ENCODE measurements at regions not wholly inside any gene's neighbourhood (a gene's known extent, or its start where the extent isn't known, plus 50 kb on each side); places are given as distances from the start of the nearest gene placed in this dataset.
"Not testable (repeated sequence)": the region's sequence is repeated elsewhere in the genome, so short reads cannot be mapped to it uniquely, and the experiment has no call there.

GRCh38 chr9:96100385-96101300 lies 201.3 kb downstream of the HSD17B3 start:
- CTCF ChIA-PET (ENCODE audit: low intra/inter-chr PET ratio): no interaction called here
- Histone ChIP-seq H3K36me3 (ENCODE audit: control insufficient read depth, insufficient read depth, low read length) (no peaks in the 10 kb centered on the region), H3K4me1 (replicated peaks in 1 of 2; ENCODE audit: control insufficient read depth in 2 of 2, insufficient read depth in 2 of 2, low read length in 2 of 2) (no peaks in the 10 kb centered on the region; a peak in 1 of 5 replicates), H3K4me2 (ENCODE audit: insufficient read depth, low read length) (no peak overlapping the region), H4K20me1 (replicated peaks; ENCODE audit: control insufficient read depth, insufficient read depth, low read length) (no peaks in the 10 kb centered on the region), H3K27me3 (ENCODE audit: control insufficient read depth in 2 of 2, insufficient read depth in 2 of 2, low read length in 2 of 2) (peaks cover 19 to 28% of the 10 kb centered on the region in 2 experiments), H3K9ac (ENCODE audit: insufficient read depth in 1 of 2, low read depth in 2 of 2, low read length in 2 of 2) (no peak overlapping the region), H3K4me3 (no peak overlapping the region), H3K27ac (ENCODE audit: extremely low read depth, low read depth, low read length) (no peak overlapping the region), H3K79me2 (ENCODE audit: control insufficient read depth, insufficient read depth, low read length) (no peaks in the 10 kb centered on the region), H3K9me1 (ENCODE audit: control insufficient read depth, insufficient read depth, low read length) (no peaks in the 10 kb centered on the region), H2AFZ (ENCODE audit: low read depth, low read length) (no peak overlapping the region), H3K9me3 (replicated peaks; ENCODE audit: control insufficient read depth, insufficient read depth, low read depth, low read length) (no peaks in the 10 kb centered on the region; the same call in 1 of the 2 replicates)
- DNase-seq (ENCODE audit: extremely low read depth in 1 of 4, low spot score in 3 of 4) (no peak), FAIRE-seq (no peak), ATAC-seq (no peak)
- WGBS (ENCODE audit: insufficient coverage, low coverage, missing lambda C conversion rate): under 1% methylated on average over 12 of the region's 12 CpGs
- intact Hi-C loops (cut with micrococcal nuclease) (no loop called here), in situ Hi-C loops (cut with MboI) (no loop called here)
- TF ChIP-seq SPI1 (IDR thresholded peaks at IDR 0.05; ENCODE audit: borderline replicate concordance, low read depth, low read length): 0 out of 2 replicates have a peak, but pooled peaks have one; percentile 8
- no peak for TF ChIP-seq ETV5 (CRISPR knock-in tag; IDR thresholded peaks at IDR 0.05; ENCODE audit: low read depth)
- POLR2A ChIA-PET: interaction anchor here (1.1 kb wide), 1 partner anchor 404 kb away, joined by 3 read pairs; no protein-coding TSS in a partner anchor
- BruUV-seq (replicated peaks): no TSS peak

GRCh38 chr9:96090630-96091029 lies 211.3 kb downstream of the HSD17B3 start:
- FAIRE-seq; H3K27ac ChIP-seq (ENCODE audit: extremely low read depth, low read depth, low read length); H3K79me2 ChIP-seq (ENCODE audit: control insufficient read depth, insufficient read depth, low read length); H4K20me1 ChIP-seq (replicated peaks; ENCODE audit: control insufficient read depth, insufficient read depth, low read length); H3K9ac ChIP-seq (ENCODE audit: insufficient read depth in 1 of 2, low read depth in 2 of 2, low read length in 2 of 2); POLR2A ChIA-PET; H3K4me3 ChIP-seq; H3K9me3 ChIP-seq (replicated peaks; ENCODE audit: control insufficient read depth, insufficient read depth, low read depth, low read length); H3K4me1 ChIP-seq (replicated peaks in 1 of 2; ENCODE audit: control insufficient read depth in 2 of 2, insufficient read depth in 2 of 2, low read length in 2 of 2); intact Hi-C loops (cut with micrococcal nuclease); in situ Hi-C loops (cut with MboI); H2AFZ ChIP-seq (ENCODE audit: low read depth, low read length); DNase-seq (ENCODE audit: extremely low read depth in 1 of 4, low spot score in 3 of 4); ATAC-seq; H3K4me2 ChIP-seq (ENCODE audit: insufficient read depth, low read length); H3K9me1 ChIP-seq (ENCODE audit: control insufficient read depth, insufficient read depth, low read length); BruUV-seq (replicated peaks); H3K36me3 ChIP-seq (ENCODE audit: control insufficient read depth, insufficient read depth, low read length); CTCF ChIA-PET (ENCODE audit: low intra/inter-chr PET ratio): not testable (repeated sequence)
- H3K27me3 ChIP-seq (ENCODE audit: control insufficient read depth in 2 of 2, insufficient read depth in 2 of 2, low read length in 2 of 2): peaks cover 17 to 40% of the 10 kb centered on the region in 2 experiments
- 10% methylated on average over 2 of the region's 2 CpGs for WGBS (ENCODE audit: insufficient coverage, low coverage, missing lambda C conversion rate)
- TF ChIP-seq ZNF146 (CRISPR knock-in tag; IDR thresholded peaks at IDR 0.05; ENCODE audit: unreplicated experiment): peak; percentile 79
- TF ChIP-seq RBM25 (IDR thresholded peaks at IDR 0.05; ENCODE audit: low read depth, low read length, severe bottlenecking): peak; percentile 17
